ENCODE measurements at regions not wholly inside any gene's neighbourhood (a gene's known extent, or its start where the extent isn't known, plus 50 kb on each side); places are given as distances from the start of the nearest gene placed in this dataset.

DNA sequence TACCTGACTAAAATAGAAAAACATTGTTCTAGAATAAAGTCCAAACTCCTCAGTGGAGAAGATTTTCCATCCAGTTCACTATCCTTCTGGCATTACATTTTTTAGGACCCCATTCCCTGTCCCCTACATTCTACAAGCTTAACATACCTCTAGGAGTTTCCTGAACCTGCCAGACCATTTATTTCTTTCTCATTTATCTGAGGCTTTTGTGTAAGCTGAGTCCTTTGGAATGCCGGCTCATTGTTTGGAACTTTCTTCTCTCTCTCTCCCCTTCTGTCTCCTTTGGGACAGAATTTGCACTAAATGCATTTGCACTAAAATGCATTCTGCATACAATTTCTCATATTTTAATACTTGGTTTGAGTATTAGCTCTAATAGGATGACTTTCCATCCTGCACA, 393.0 kb upstream of the ANO3 start:
- no peak for DNase-seq
- Histone ChIP-seq H3K36me3 (no peaks in the 10 kb centered on the region), H3K9me3 (no peaks in the 10 kb centered on the region), H3K27ac (no peak overlapping the region), H3K4me3 (no peak overlapping the region), H3K27me3 (no peaks in the 10 kb centered on the region), H3K4me1 (no peaks in the 10 kb centered on the region)
- TF ChIP-seq, protein P1, sequence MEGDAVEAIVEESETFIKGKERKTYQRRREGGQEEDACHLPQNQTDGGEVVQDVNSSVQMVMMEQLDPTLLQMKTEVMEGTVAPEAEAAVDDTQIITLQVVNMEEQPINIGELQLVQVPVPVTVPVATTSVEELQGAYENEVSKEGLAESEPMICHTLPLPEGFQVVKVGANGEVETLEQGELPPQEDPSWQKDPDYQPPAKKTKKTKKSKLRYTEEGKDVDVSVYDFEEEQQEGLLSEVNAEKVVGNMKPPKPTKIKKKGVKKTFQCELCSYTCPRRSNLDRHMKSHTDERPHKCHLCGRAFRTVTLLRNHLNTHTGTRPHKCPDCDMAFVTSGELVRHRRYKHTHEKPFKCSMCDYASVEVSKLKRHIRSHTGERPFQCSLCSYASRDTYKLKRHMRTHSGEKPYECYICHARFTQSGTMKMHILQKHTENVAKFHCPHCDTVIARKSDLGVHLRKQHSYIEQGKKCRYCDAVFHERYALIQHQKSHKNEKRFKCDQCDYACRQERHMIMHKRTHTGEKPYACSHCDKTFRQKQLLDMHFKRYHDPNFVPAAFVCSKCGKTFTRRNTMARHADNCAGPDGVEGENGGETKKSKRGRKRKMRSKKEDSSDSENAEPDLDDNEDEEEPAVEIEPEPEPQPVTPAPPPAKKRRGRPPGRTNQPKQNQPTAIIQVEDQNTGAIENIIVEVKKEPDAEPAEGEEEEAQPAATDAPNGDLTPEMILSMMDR (IDR thresholded peaks at IDR 0.05) = no peak
- no peak for TF ChIP-seq POLR2A (IDR thresholded peaks at IDR 0.05)
- 58 to 70% methylated on average over 1 of the region's 1 CpG for WGBS, 2 donors
- intact Hi-C loops (cut with DNase I) = no loop called here

DNA sequence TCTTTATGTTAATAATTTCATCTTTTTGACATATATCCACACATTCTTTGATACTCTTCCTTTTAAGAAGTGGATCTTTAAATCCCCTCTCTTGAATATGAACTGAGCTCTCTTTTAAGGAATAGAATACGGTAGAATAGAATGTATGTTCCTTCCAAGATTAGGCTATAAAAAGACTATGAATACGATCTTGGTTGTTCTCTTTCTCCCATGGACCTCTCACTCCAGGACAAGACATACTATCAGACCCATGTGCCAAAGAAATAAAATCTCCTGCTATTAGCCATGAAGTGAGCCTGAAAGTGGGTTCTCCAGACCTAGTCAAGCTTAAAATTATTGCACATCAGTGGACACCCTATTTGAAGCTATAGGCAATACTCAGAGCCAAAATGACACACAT, 392.2 kb upstream of the ANO3 start:
- Histone ChIP-seq H3K9me3 (no peaks in the 10 kb centered on the region), H3K4me1 (no peaks in the 10 kb centered on the region), H3K4me3 (no peak overlapping the region), H3K36me3 (no peaks in the 10 kb centered on the region), H3K27ac (no peak overlapping the region), H3K27me3 (no peaks in the 10 kb centered on the region)
- 84 to 88% methylated on average over 2 of the region's 2 CpGs for WGBS, 2 donors
- intact Hi-C loops (cut with DNase I) = no loop called here
- DNase-seq = no peak
- no peak for TF ChIP-seq POLR2A (IDR thresholded peaks at IDR 0.05)
- TF ChIP-seq, protein P1 (IDR thresholded peaks at IDR 0.05) = no peak

DNA sequence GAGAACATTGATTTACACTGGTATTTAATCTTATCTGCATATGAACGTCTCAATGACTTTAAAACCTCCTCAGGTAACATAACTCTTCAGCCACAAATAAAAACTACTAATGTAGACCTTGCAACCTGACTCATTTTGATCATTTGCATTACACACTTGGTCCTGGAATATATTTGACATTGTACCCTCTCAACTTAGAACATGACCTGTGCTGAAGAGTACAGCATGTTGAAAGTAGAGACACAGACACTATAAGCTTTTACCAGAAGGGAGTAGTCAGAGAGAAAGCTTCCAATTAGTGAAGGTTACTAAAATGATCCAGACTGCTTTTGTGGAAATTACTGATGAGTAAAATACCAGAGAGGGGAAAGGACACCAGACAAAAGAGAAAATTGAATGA, 390.6 kb upstream of the ANO3 start:
- WGBS, 2 donors = 59 to 61% methylated on average over 1 of the region's 1 CpG
- H3K36me3 ChIP-seq = no peaks in the 10 kb centered on the region
- peaks cover 0 to 7% (median 0%) of the 10 kb centered on the region in 3 donors for H3K9me3 ChIP-seq
- H3K27me3 ChIP-seq = no peaks in the 10 kb centered on the region
- no peaks in the 10 kb centered on the region for H3K4me1 ChIP-seq
- DNase-seq = no peak
- no peak overlapping the region for H3K4me3 ChIP-seq
- intact Hi-C loops (cut with DNase I) = no loop called here
- no peak overlapping the region for H3K27ac ChIP-seq
- TF ChIP-seq, protein P1 (IDR thresholded peaks at IDR 0.05) = no peak
- no peak for TF ChIP-seq POLR2A (IDR thresholded peaks at IDR 0.05)

DNA sequence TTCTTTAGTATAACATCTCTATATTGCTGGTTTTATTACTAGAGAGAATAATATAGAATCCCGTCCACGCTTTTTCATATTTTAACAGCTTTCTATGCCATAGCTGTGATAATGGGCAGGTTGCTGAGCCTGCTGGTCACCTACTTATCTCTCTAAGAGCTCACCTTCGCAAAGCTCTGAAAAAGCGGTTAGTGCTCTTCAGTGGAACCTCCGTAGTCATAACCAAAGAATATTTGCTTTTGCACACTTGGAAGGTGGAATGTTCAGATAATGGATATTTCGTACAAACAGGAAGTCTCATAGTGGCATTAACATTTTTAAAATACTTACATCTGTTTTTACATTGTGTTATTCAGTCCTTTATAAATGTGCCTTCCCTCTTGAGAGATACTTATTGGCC, 388.9 kb upstream of the ANO3 start:
- Histone ChIP-seq H3K4me3 (no peak overlapping the region), H3K27ac (no peak overlapping the region), H3K36me3 (no peaks in the 10 kb centered on the region), H3K27me3 (no peaks in the 10 kb centered on the region), H3K9me3 (peaks cover 0 to 7% (median 0%) of the 10 kb centered on the region in 3 donors), H3K4me1 (no peaks in the 10 kb centered on the region)
- TF ChIP-seq POLR2A (IDR thresholded peaks at IDR 0.05) = no peak
- TF ChIP-seq, protein P1 (IDR thresholded peaks at IDR 0.05) = no peak
- intact Hi-C loops (cut with DNase I) = no loop called here
- 87 to 88% methylated on average over 6 of the region's 6 CpGs for WGBS, 2 donors
- DNase-seq = no peak

DNA sequence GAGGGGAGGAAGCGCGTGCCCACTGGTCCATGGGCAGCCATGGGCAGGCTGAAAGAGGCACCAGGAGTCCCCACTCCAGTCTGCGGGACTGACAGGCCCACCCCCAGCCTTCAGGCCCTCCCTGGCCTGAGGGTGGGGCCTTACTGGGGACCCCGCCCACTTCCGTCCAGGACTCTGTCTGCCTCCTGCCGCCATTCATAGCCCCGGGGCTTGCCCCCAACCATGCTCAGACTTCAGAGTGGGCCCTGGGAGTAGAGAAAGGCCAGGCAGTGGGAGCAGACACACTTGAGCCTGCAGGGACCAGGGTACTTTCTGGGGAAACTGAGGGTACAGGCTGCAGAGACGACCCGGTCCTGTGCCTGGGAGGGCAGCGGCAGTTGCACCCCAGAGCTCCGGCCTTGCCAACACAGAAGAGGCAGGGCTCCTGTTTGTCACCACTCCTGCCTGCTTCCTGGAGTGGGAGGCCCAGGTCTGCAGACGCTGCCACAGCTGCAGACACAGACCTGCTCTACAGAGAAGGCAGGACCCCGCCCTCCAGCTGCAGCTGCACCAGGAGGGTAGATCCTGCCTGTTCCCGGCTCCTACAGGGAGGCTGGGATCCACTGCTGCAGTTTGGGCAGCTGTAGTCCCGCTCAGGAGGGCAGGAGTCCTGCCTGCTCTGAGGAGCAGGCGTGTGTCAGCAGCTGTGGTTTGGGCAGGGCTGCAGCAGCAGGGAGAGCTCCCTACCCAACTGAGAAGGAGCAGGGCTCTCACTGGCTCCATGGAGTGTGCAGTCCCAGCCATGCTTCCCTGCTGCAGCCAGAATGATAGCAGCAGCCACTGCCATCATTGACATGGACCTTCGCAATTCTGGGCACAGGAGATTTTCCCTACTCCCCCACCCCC, 387.9 kb upstream of the ANO3 start:
- no peak overlapping the region for H3K27ac ChIP-seq
- TF ChIP-seq, protein P1 (IDR thresholded peaks at IDR 0.05) = no peak
- no peak for TF ChIP-seq POLR2A (IDR thresholded peaks at IDR 0.05)
- no peaks in the 10 kb centered on the region for H3K36me3 ChIP-seq
- no peak for DNase-seq
- no peaks in the 10 kb centered on the region for H3K4me1 ChIP-seq
- 100% methylated on average over 1 of the region's 17 CpGs; no CpG with 5 or more reads in 1 of the 2 donors for WGBS, 2 donors
- peaks cover 0 to 7% (median 0%) of the 10 kb centered on the region in 3 donors for H3K9me3 ChIP-seq
- intact Hi-C loops (cut with DNase I) = no loop called here
- no peak overlapping the region for H3K4me3 ChIP-seq
- no peaks in the 10 kb centered on the region for H3K27me3 ChIP-seq
